Small intestine (tissue), 7 donors: ENCODE measurements at regions not wholly inside any gene's neighbourhood (a gene's known extent, or its start where the extent isn't known, plus 50 kb on each side); places are given as distances from the start of the nearest gene placed in this dataset.
A peak's percentile ranks its signal among the peaks of the same experiment; 100 is the strongest.

ENCODE experiments used
- DNase-seq, 2 donors: peaks; one replicate each; pipeline versions ENCODE4 v3.0.0 to v3.0.0-alpha.2; 2013
- FAIRE-seq: peaks from 2 replicates; lab custom pipeline; 2012; peaks lifted over from hg19 to GRCh38; lab: Jason Lieb, UNC
- H3K27ac ChIP-seq, 3 donors: one replicate each; pipeline ENCODE4 v1.5.1; 2013; ENCODE audit warnings: low read length in 2 of 3, mild to moderate bottlenecking in 2 of 3, control low read depth in 1 of 3, inconsistent platforms in 1 of 3, low read depth in 1 of 3, moderate library complexity in 1 of 3
- H3K27me3 ChIP-seq, 3 donors: one replicate each; pipeline ENCODE4 v1.6.1; 2013; ENCODE audit warnings: low read length in 3 of 3, inconsistent platforms in 1 of 3; ENCODE audit not compliant: control insufficient read depth in 3 of 3, insufficient read depth in 3 of 3
- H3K36me3 ChIP-seq, 3 donors: one replicate each; pipeline ENCODE4 v1.6.1; 2013; ENCODE audit warnings: low read length in 3 of 3, inconsistent platforms in 1 of 3, low read depth in 1 of 3, mild to moderate bottlenecking in 1 of 3, moderate library complexity in 1 of 3; ENCODE audit not compliant: control insufficient read depth in 3 of 3, insufficient read depth in 2 of 3
- H3K4me1 ChIP-seq, 3 donors: one replicate each; pipeline ENCODE4 v1.6.1; 2013; ENCODE audit warnings: low read length in 2 of 3, inconsistent platforms in 1 of 3, low read depth in 1 of 3, mild to moderate bottlenecking in 1 of 3, moderate library complexity in 1 of 3; ENCODE audit not compliant: control insufficient read depth in 3 of 3, insufficient read depth in 2 of 3
- H3K4me3 ChIP-seq, 3 donors: one replicate each; pipeline ENCODE4 v1.5.1; 2013; ENCODE audit warnings: low read length in 3 of 3, control low read depth in 1 of 3, inconsistent platforms in 1 of 3, low read depth in 1 of 3, mild to moderate bottlenecking in 1 of 3, moderate library complexity in 1 of 3
- H3K9me3 ChIP-seq, 2 donors: one replicate each; pipeline ENCODE4 v1.6.1; 2013; ENCODE audit warnings: low read depth in 1 of 2, low read length in 1 of 2; ENCODE audit not compliant: control insufficient read depth in 2 of 2, insufficient read depth in 1 of 2
- WGBS, 3 donors: extraction: QIAGEN DNeasy Blood & Tissue Kit; methylation state at CpG; one replicate each; pipeline ENCODE4 v1.1.7; 2013; 5-methylcytosine and 5-hydroxymethylcytosine counted together
- donor health status: healthy with polysubstance abuse.
- donor health status: control.
- donor health status: control.
- donor health status: Bipolar disorder and iron deficiency.
- donor health status: healthy.

DNA sequence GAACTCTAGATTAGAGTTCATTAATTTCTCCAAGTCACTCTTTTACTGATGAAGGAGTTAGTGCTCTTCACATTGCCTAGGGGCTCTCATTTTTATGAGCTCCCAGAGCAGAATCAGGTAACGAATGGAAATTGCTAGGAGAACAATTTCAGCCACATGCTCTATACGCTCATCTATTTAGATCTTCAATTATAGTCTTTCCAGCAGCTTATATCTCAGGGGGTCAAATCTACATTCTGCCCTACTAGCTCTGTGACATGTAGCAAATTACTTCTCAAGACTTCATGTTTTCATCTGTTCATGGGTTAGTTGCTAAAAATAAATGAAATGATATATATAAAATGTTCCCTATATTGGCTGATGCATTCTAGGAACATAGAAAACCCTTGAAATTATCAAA is 183.6 kb downstream of the PLPP3 start:
- DNase-seq (no peak), FAIRE-seq (no peak)
- Histone ChIP-seq H3K27ac (no peak overlapping the region), H3K4me1 (peaks cover 0 to 11% (median 0%) of the 10 kb centered on the region in 3 donors), H3K4me3 (no peak overlapping the region), H3K27me3 (peaks cover 0 to 3% (median 0%) of the 10 kb centered on the region in 3 donors), H3K36me3 (no peaks in the 10 kb centered on the region), H3K9me3 (peaks cover 0 to 6% of the 10 kb centered on the region in 2 donors)
- 90 to 91% (median 91%) methylated on average over 2 of the region's 2 CpGs for WGBS, 3 donors

DNA sequence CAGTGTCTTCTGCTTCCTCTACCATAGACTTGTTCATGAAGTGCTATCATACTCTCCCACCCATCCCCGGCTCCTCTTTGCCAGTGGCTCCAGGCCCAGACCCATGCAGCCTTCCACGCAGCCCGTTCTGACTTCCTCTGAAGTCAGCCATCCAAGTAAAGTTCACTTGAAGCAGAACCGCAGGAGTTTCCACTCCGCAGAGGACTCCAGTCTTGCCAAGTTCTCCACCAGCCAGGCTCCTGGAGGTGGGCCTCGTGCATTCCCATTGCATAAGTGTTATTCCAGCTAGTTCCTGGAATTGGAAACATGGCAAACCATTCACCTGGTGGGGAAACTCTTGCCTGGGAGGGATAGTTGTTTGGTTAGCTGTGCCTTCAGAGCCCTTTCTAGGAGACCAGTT is 185.1 kb downstream of the PLPP3 start:
- H3K27me3 ChIP-seq, result peaks cover 0 to 3% (median 0%) of the 10 kb centered on the region in 3 donors
- WGBS, 3 donors, result 72 to 88% (median 86%) methylated on average over 6 of the region's 6 CpGs
- FAIRE-seq (no peak), DNase-seq (no peak)
- no peaks in the 10 kb centered on the region for H3K9me3 ChIP-seq
- no peak overlapping the region for H3K27ac ChIP-seq
- H3K4me1 ChIP-seq, result peaks cover 0 to 14% (median 0%) of the 10 kb centered on the region in 3 donors
- H3K4me3 ChIP-seq, result no peak overlapping the region
- H3K36me3 ChIP-seq, result no peaks in the 10 kb centered on the region

GRCh38 chr1:56390934-56391731 is 188.2 kb downstream of the PLPP3 start:
- Histone ChIP-seq H3K9me3 (no peaks in the 10 kb centered on the region), H3K27ac (no peak overlapping the region), H3K27me3 (peaks cover 0 to 3% (median 0%) of the 10 kb centered on the region in 3 donors), H3K4me3 (no peak overlapping the region), H3K4me1 (peaks cover 0 to 3% (median 0%) of the 10 kb centered on the region in 3 donors), H3K36me3 (no peaks in the 10 kb centered on the region)
- 83 to 91% (median 88%) methylated on average over 16 of the region's 16 CpGs for WGBS, 3 donors
- FAIRE-seq, result no peak
- no peak for DNase-seq

- Histone ChIP-seq H3K27ac (no peak overlapping the region), H3K36me3 (no peaks in the 10 kb centered on the region), H3K27me3 (peaks cover 0 to 3% (median 0%) of the 10 kb centered on the region in 3 donors), H3K9me3 (no peaks in the 10 kb centered on the region), H3K4me3 (no peak overlapping the region), H3K4me1 (peaks cover 0 to 3% (median 0%) of the 10 kb centered on the region in 3 donors)
- WGBS, 3 donors, result 50 to 55% (median 52%) methylated on average over 3 of the region's 3 CpGs
- no peak for FAIRE-seq
- DNase-seq, result peak in 1 of 2 donors; percentile 27
These were observed 189.0 kb downstream of the PLPP3 start for GRCh38 chr1:56390232-56390867.

DNA sequence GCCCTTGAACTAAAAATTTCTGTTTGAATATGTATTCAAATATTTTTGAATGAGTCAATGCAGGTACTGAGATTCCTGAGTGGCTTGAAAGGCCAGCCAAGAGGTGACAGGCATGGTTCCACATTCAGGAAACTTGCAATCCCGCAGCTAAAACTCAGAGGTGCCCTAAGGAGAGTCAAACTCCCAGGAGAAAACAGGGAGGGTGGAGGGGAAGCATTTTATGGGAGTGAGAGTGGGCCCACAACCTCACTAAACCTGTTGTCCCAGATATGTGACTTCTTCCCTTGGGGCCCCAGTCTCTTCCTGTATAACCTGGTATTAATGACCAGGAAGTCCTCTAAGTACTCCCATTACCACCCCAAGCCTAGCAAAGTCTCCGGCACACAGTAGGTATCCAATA is 189.6 kb downstream of the PLPP3 start:
- FAIRE-seq (no peak), DNase-seq (peak in 1 of 2 donors; percentile 28)
- H3K4me3 ChIP-seq, result no peak overlapping the region
- peaks cover 0 to 3% (median 0%) of the 10 kb centered on the region in 3 donors for H3K27me3 ChIP-seq
- H3K36me3 ChIP-seq, result no peaks in the 10 kb centered on the region
- WGBS, 3 donors, result 85 to 86% (median 86%) methylated on average over 2 of the region's 2 CpGs
- peaks cover 0 to 3% (median 0%) of the 10 kb centered on the region in 3 donors for H3K4me1 ChIP-seq
- H3K27ac ChIP-seq, result no peak overlapping the region
- H3K9me3 ChIP-seq, result no peaks in the 10 kb centered on the region

DNA sequence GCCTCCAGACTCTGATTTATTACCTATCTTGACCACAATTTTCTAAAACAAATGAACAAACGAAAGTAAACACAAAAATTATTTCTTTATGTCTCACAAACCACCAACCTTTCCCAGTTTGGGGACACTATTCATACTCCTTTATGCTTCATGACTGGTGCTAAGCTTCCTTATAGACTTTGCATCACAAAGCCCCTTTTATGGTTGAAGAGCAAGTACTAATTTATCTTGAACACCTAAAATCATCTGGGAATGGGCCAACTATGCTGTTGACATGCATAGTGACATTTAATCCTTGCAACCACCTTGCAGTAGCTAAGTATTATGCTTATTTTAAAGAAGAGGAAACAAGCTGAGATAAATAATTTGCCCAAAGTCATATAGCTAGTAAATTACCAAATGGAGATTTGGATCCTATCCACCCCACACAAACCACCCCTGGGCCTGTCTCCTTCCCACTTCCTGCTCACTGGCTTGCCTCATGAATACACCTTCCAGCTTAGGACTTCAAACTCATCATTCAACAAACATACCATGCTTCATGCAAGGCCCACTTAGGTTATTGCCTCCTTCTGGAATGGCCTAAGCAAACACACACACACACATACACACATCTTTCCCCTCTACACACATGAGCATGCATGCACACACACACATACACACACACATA is 192.2 kb downstream of the PLPP3 start:
- no peak overlapping the region for H3K27ac ChIP-seq
- H3K4me3 ChIP-seq, result no peak overlapping the region
- no peak for DNase-seq
- peaks cover 0 to under 1% (median 0%) of the 10 kb centered on the region in 3 donors for H3K27me3 ChIP-seq
- 66 to 85% (median 80%) methylated on average over 1 of the region's 1 CpG for WGBS, 3 donors
- no peaks in the 10 kb centered on the region for H3K9me3 ChIP-seq
- FAIRE-seq, result no peak
- H3K4me1 ChIP-seq, result peaks cover 0 to 3% (median 0%) of the 10 kb centered on the region in 3 donors
- H3K36me3 ChIP-seq, result no peaks in the 10 kb centered on the region

- no peaks in the 10 kb centered on the region for H3K36me3 ChIP-seq
- H3K27ac ChIP-seq, result no peak overlapping the region
- H3K4me1 ChIP-seq, result peaks cover 0 to 2% (median 0%) of the 10 kb centered on the region in 3 donors
- no peak for FAIRE-seq
- H3K9me3 ChIP-seq, result no peaks in the 10 kb centered on the region
- no peaks in the 10 kb centered on the region for H3K27me3 ChIP-seq
- no peak overlapping the region for H3K4me3 ChIP-seq
- 71 to 79% (median 73%) methylated on average over 1 of the region's 1 CpG for WGBS, 3 donors
- DNase-seq, result no peak
These were observed 194.0 kb downstream of the PLPP3 start for GRCh38 chr1:56385314-56385713.

- H3K36me3 ChIP-seq, result no peaks in the 10 kb centered on the region
- no peak for FAIRE-seq
These were observed 196.4 kb downstream of the PLPP3 start for GRCh38 chr1:56382929-56383328.

More at GRCh38 chr1:56382929-56383328, 196.4 kb downstream of the PLPP3 start:
- no peak for DNase-seq
- H3K4me3 ChIP-seq, result no peak overlapping the region
- H3K9me3 ChIP-seq, result no peaks in the 10 kb centered on the region
- H3K27ac ChIP-seq, result no peak overlapping the region
- no peaks in the 10 kb centered on the region for H3K4me1 ChIP-seq
- H3K27me3 ChIP-seq, result no peaks in the 10 kb centered on the region
- 90 to 92% (median 90%) methylated on average over 5 of the region's 5 CpGs for WGBS, 3 donors
